Fibroblast of peridontal ligament (primary cell): ENCODE measurements at regions not wholly inside any gene's neighbourhood (a gene's known extent, or its start where the extent isn't known, plus 50 kb on each side); places are given as distances from the start of the nearest gene placed in this dataset.
"Not testable (repeated sequence)": the region's sequence is repeated elsewhere in the genome, so short reads cannot be mapped to it uniquely, and the experiment has no call there.

Experiments
- DNase-seq: peaks from one replicate; pipeline ENCODE4 v3.0.0-alpha.2; 2010; ENCODE audit errors: extremely low read depth

DNA sequence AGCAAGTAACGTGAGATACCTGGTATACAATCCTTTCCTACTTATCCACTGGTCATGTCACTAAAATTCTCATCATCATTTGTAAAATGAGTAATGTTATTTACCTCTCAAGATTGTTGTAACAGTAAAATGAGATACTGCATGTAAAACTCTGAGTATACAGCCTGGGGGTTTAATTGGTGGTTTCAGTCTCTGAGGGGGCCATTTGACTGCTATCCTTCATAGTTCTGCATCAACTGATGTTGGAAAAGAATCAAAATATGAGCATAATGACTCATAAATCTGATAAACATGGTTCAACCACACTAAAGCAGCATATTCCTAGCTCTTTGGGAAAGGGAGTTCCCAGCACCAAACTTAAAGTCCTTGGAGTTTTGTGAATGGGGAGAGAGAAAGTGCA, 181.0 kb upstream of the GHR start:
- no peak for DNase-seq

DNA sequence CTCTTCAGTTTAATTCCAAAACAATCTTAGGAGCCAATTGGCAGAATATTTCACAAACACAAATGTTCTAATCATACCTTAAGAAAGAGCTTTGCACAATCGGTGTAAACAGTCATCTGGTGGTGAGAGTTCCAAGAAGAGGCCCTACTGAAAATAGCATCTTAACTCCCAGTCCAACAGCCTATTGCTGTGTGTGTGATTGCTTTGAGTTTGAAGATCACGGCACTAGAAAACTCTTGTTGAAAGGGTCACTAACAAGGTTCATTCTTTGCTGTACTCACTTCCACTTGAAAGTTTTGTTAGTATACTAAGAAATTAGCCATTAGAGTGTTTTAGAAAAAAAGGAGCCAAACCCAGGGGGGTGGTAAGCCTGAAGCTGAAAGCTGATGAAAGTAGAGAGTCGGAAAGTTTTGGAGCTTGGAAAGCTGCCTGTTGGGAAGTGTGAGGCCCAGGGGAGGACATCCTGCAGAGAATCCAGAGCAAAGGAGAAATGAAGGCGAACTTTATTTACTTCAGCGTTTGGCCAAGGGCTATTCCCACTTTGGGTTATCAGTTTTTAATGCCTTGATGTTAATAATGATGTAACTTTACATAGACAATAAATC, 180.3 kb upstream of the GHR start:
- DNase-seq = no peak

GRCh38 chr5:42252306-42252705, 170.9 kb upstream of the GHR start:
- no peak for DNase-seq

DNA sequence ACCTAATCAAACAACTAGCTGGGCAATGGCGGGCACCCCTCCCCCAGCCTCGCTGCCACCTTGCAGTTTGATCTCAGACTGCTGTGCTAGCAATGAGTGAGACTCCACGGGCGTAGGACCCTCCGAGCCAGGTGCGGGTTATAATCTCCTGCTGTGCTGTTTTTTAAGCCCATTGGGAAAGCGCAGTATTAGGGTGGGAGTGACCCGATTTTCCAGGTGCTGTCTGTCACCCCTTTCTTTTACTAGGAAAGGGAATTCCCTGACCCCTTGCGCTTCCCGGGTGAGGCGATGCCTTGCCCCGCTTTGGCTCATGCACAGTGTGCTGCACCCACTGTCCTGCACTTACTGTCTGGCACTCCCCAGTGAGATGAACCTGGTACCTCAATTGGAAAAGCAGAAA, 163.3 kb upstream of the GHR start:
- DNase-seq = not testable (repeated sequence)

DNA sequence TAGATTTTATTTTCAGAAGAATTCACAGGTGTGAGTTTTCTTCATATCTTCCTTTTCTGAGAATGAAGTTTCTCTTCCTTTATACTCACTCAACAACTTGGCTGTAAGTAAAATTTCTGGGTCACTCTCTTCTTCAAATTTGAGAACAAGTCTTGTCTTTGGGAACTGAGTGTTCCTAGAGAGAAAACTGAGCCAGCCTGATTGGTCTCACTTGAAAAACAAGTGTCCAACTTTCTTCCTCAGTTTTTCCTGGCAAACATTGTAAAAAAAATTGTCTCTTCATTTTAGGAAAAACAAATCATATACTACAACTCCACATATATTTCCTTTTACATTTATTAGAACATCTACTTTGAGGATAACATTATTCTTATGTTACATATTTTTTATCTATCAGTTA, 156.1 kb upstream of the GHR start:
- no peak for DNase-seq

DNA sequence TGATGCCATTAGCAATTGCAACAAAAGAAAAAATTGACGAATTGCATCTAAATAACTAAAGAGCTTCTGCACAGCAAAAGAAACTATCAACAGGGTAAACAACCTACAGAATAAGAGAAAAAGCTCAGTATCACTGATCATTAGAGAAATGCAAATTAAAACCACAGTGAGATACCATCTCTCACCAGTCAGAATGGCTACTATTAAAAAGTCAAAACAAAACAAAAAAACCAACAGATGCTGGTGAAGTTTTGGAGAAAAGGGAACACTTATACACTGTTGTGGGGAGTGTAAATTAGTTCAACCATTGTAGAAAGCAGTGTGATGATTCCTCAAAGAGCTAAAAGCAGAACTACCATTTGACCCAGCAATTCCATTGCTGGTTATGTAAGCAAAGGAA, 155.1 kb upstream of the GHR start:
- not testable (repeated sequence) for DNase-seq

- DNase-seq = peak; percentile 0
Measured at GRCh38 chr5:42268630-42269029, 154.6 kb upstream of the GHR start.

GRCh38 chr5:42270771-42271170, 152.5 kb upstream of the GHR start:
- no peak for DNase-seq

GRCh38 chr5:42274913-42275312, 148.3 kb upstream of the GHR start:
- DNase-seq = no peak

- DNase-seq = no peak
Measured at GRCh38 chr5:42277293-42277692, 145.9 kb upstream of the GHR start.

GRCh38 chr5:42284584-42284983, 138.7 kb upstream of the GHR start:
- DNase-seq = no peak

DNA sequence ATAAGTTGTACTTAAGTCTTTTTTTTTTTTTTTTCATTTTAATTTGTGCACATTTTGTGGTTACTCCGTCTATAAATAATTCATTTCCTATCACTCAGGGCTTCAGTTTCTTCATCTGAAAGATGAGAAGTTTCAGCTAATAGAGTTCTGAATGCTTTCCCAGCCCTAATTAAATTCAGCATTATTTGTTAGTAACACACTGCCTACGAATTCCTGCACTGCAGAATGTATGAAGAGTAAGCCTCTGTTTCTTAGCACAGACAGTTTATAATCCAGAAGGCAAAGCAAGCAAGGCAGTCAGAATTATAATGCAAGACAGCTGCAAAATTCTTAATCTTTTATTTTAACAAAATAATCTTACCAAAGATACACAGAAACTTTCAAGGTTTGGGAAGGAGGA, 138.0 kb upstream of the GHR start:
- DNase-seq = no peak

DNA sequence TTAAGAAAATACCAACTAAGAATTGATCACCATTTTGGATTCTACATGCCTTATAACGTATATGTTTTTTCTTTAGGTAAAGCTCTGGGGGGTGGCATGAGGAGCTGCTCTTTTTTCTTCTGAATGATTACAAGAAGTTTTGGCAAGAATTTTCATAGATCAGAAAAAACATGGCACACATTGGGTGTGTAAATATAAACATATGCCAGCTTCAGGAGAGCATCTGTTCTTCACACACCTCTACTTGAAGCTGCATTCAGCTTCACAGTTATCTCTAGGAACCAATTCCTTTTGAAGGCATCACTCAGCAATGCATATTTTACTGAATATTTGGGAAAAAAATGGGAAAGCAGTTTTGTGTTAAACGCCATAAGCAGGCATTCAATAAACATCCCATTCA, 122.7 kb upstream of the GHR start:
- DNase-seq = no peak

GRCh38 chr5:42301349-42301748, 121.9 kb upstream of the GHR start:
- peak; percentile 3 for DNase-seq

DNA sequence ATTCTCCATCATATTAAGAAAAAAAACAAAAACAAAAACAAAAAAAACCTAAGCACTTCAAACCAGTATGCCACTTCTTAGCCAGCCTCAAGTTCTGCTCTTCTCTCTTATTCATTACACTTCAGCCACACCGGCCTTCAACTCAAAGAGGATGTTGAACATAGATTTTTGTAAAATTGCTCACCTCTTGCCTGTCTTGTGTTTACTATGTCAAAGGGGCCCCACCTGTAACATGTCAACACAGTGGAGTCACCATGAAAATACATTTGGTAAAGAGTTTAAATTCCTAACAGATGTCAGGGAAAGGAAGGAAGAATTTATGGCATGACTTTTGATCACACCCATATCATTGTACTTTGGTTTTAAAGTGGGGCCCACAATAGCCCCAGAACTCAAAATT, 121.1 kb upstream of the GHR start:
- no peak for DNase-seq

DNA sequence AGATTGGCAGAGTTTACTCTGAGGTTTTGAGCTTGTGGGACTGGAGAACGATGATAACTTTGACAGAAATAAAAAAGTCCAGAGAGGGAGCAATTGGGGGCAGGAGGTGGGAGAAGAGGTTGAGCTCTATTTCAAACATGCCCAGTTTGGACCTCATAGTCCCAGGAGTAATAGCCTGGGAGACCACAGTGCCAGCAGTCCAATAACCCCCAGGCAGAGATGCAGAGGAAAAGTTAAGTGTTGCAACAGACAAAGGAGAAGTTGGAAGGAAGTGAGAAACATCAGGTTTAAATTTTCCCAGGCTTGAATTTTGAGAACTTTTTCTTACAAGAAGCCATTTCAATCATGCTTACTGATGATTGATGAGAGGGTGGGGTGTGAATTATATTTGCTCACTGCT, 117.0 kb upstream of the GHR start:
- DNase-seq = no peak

DNA sequence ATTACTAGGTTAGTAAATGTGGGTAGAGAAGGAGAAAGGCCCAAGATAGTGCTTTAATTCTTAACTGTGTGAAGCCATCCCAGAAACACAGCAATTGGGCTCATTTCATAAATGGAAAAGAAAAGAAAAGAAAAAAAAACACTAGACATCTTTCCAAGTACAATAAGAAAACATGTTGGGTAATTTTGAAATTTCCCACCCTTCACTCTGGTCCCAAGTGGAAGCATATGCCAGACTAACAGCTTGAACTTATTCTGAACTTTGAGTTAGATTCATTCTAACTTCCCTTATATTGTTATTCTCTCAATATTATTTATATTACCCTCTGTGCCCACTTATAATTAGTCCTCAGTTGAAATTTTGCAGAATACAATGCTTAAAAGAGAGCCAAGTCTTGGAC, 113.4 kb upstream of the GHR start:
- no peak for DNase-seq

DNA sequence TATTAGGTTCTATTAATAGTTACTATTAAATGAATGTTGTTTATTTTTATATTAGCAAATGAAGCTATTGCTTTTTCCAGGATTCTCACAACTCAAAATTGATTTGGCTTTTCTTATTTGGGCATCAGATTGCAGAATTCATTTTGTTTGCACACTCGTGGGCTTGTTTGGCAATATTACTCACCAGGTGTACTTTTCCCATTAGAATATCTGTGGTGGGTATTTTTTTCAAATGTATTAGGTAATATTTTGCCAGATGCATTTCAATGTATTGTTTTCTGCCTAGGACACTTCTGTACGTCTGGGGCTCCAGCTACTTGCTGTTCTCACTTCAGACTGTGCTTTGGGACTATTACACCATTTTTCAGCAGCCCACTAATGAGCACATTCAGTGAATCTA, 108.0 kb upstream of the GHR start:
- no peak for DNase-seq

DNA sequence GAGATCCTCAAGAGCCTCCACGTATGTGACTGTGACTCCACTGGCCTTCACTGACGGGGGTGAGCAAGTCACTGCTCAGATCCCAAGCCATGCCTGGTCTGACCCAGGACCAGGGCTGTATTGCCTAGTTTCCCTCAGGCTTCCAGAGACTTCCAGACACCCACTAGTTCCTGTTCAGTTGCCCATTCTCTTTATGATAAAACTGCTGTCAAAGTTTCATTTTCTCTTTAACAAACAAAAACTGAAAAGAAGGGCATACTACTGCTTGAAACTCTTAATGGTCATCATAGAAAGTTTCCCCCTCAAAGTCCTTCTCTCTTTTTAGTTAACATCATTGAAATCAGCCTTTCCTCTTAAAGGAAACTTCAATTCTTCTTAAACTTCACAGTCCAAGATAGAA, 105.7 kb upstream of the GHR start:
- DNase-seq = no peak

- DNase-seq = not testable (repeated sequence)
Measured at GRCh38 chr5:42319546-42319945, 103.7 kb upstream of the GHR start.

DNA sequence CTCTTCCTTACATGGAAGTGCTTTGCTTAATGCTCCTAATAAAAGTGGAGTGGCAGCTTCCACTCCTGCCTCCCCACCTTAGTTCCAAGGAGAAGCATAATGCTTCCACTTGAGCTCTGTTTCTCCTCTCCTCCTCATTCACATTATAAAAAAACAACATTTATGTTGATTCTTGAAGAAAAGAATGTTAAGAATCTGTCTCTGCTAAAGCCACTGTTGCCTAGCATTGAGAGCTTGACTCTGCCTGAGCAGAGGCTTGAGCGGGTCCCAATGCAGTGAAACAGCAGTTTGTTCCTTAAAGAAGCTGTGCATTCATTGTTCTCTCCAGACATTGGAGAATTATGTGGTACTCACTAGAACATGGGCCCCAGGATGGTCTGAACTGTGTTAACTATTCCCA, 101.5 kb upstream of the GHR start:
- no peak for DNase-seq

GRCh38 chr5:42337143-42337542, 86.1 kb upstream of the GHR start:
- DNase-seq = no peak

- DNase-seq = no peak
Measured at GRCh38 chr5:42337607-42338006, 85.6 kb upstream of the GHR start.

DNA sequence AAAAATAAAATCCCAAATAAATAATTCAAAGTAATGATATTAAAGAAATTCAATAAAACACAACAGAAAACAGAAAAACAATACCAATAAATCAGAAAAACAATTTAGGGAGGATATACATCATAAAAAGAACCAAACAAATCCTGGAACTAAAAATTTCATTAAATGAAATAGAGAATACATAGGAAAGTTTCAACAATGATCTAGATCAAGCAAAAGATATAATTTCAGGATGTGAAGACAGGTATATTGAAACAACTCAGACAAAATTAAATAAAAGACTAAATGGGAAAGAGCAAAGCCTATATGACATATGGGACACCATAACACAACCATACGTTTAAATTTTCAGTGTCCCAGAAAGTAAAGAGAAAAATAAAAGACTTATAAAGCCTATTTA, 85.1 kb upstream of the GHR start:
- DNase-seq = no peak

- no peak for DNase-seq
Measured at GRCh38 chr5:42349163-42349562, 74.1 kb upstream of the GHR start.
